Choroid plexus epithelial cell (primary cell): ENCODE measurements at regions not wholly inside any gene's neighbourhood (a gene's known extent, or its start where the extent isn't known, plus 50 kb on each side); places are given as distances from the start of the nearest gene placed in this dataset.
A peak's percentile ranks its signal among the peaks of the same experiment; 100 is the strongest.

ENCODE experiments used
- DNase-seq: peaks from one replicate; pipeline ENCODE4 v3.0.0-alpha.2; 2010; ENCODE audit warnings: low read depth
- H3K4me3 ChIP-seq: 2 replicates; pipeline ENCODE4 v1.5.1; 2011; ENCODE audit warnings: low read depth, mild to moderate bottlenecking, control low read depth, low read length, moderate library complexity
- TF ChIP-seq, protein P1 (sequence below): conservative IDR thresholded peaks from 2 replicates; pipeline ENCODE4 v1.5.1; 2011; ENCODE audit warnings: low read depth, mild to moderate bottlenecking, control low read depth, inconsistent platforms, low read length, moderate library complexity

DNA sequence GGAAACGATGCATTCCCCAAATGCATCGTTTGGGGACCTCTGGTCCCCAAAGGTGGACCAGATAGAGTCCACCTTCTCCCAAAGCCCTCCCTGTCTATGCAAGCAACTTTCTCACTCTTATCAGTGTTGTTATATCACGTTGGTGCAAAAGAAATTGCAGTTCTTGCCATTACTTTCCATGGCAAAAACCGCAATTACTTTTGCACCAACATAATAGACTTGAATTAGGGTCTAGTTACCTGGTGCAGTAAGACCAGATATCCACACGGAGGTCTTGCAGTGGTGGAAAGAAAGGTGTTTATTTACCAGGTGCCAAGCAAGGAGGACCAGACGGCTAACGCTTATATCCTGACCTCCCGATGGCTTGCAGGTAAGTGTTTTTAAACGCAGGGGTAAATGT is 129.0 kb downstream of the MIAT start:
- TF ChIP-seq, protein P1, sequence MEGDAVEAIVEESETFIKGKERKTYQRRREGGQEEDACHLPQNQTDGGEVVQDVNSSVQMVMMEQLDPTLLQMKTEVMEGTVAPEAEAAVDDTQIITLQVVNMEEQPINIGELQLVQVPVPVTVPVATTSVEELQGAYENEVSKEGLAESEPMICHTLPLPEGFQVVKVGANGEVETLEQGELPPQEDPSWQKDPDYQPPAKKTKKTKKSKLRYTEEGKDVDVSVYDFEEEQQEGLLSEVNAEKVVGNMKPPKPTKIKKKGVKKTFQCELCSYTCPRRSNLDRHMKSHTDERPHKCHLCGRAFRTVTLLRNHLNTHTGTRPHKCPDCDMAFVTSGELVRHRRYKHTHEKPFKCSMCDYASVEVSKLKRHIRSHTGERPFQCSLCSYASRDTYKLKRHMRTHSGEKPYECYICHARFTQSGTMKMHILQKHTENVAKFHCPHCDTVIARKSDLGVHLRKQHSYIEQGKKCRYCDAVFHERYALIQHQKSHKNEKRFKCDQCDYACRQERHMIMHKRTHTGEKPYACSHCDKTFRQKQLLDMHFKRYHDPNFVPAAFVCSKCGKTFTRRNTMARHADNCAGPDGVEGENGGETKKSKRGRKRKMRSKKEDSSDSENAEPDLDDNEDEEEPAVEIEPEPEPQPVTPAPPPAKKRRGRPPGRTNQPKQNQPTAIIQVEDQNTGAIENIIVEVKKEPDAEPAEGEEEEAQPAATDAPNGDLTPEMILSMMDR = no peak

DNA sequence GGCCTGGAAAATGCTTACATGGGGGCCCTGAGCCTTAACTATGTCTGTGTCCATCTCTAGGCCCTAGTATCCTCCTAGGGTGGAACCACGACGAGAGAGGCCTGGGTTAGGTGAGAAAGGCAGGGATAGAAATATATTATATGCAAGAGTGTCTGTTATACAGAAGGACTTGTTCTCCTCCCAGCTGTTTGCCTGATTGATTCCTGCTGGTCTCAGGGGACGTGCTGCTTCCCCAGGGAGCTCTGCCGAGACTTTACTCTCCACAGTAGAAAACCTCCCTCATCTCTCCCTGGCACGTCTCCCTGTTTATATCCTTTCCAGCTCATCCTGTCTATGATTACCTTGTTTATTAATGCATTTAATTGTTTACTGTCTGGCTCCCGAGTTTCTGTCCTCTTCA is 132.6 kb downstream of the MIAT start:
- TF ChIP-seq, protein P1 = no peak
- peak; percentile 8 for DNase-seq

More for the DNA sequence above, 129.0 kb downstream of the MIAT start:
- H3K4me3 ChIP-seq = no peak overlapping the region
- no peak for DNase-seq

DNA sequence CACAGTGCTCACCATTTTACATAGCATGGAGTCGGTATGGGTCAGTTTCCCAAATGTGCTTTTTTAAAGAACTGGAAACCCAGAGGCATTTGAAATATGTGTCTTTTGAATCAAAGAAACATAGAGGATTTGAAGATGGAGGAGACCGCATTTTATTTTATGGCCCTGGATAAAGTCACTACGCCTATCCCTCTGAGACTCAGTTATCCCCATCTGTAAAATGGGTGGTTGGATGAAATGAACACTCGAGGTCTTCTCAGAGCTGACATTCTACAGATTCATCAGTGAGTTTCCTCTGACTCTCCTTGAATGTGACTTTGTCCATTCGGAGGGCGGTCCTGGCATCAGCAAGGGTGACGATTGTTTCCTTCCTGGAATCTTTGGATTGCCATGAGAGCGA is 135.1 kb downstream of the MIAT start:
- TF ChIP-seq, protein P1 = no peak
- no peak overlapping the region for H3K4me3 ChIP-seq
- no peak for DNase-seq

More for the DNA sequence above, 132.6 kb downstream of the MIAT start:
- H3K4me3 ChIP-seq = no peak overlapping the region

DNA sequence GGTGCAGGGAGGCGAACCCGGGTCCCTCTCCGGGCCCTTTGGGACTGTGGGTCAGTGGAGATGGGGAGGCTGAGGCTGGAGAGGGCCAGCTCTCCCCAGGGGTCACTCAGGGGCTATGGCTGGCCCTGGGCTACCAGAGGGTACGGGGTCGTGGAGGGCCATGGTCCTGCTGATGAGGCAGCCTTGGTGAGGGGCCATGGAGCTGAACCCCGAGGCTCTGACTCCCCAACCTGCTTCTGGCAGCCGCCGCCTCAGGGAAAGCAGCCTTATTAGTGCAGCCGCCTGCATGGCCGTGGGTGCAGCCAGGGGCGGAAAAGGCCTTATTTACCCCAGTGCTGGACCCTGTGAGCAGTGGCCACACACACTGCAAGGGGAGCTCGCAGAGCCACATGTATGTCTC is 139.4 kb downstream of the MIAT start:
- no peak overlapping the region for H3K4me3 ChIP-seq
- DNase-seq = no peak
- TF ChIP-seq, protein P1 = no peak

DNA sequence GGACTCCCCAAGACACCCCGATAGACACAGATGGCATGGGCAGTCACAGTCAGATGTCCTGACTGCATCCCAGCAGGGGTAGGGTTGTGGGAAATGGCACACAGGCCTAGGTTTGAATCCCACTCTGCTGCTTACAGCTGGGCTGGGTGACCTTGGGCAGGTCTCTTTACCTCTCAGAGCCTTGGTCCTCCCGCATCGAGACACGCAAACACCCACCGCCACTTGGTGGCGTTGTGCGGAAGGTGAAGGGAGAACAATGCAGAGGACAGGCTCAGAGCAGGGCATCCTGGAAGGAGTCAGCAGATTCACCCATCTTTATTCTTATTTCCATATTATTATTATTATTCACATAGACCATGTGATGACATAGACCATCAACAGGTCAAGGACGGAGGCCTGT is 140.5 kb downstream of the MIAT start:
- H3K4me3 ChIP-seq = no peak overlapping the region
- DNase-seq = peak; percentile 11
- TF ChIP-seq, protein P1 = peak; percentile 23

GRCh38 chr22:26798462-26799065 is 141.2 kb downstream of the MIAT start:
- H3K4me3 ChIP-seq = no peak overlapping the region
- no peak for DNase-seq
- TF ChIP-seq, protein P1 = no peak

DNA sequence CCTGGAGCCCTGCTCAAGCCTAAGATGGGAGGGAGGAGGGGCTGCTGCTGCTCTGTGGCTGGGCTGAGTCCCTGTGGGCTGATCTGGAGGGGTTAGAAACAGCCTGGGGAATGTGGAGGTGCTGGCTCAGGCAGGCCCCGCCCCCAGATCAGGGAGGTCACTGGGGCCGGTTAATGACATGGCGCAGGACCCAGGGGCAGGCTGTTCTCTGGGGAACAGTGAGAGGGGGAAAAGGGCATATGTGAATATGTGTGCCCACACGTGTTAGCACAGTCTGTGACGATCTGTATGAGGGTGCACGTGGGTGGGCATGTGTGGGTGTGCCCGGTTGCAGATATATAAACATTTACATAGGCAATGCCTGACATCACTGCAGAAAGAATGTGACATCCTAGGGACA is 143.5 kb downstream of the MIAT start:
- TF ChIP-seq, protein P1 = no peak
- peak; percentile 16 for DNase-seq
- H3K4me3 ChIP-seq = no peak overlapping the region
